Thyroid gland (tissue), 4 donors: ENCODE measurements at regions not wholly inside any gene's neighbourhood (a gene's known extent, or its start where the extent isn't known, plus 50 kb on each side); places are given as distances from the start of the nearest gene placed in this dataset.

Experiments
- DNase-seq, 2 donors: peaks; one replicate each; pipeline ENCODE4 v3.0.0-alpha.2; 2019
- H3K27ac ChIP-seq, 3 donors: fragments of 200-600 bp; sonication (generic); 1 replicate in 2 of 3; 2 replicates in 1 of 3; pipeline ENCODE4 v1.5.1; 2016 to 2019; ENCODE audit warnings: mild to moderate bottlenecking in 1 of 3, moderate library complexity in 1 of 3
- H3K27me3 ChIP-seq: fragments of 200-600 bp; sonication (generic); one replicate; pipeline ENCODE4 v1.5.1; 2019
- H3K36me3 ChIP-seq, 2 donors: fragments of 200-600 bp; sonication (generic); one replicate each; pipeline ENCODE4 v1.5.1; 2016 to 2019
- H3K4me1 ChIP-seq, 2 donors: fragments of 200-600 bp; sonication (generic); one replicate each; pipeline ENCODE4 v1.5.1; 2017 to 2019
- H3K4me3 ChIP-seq, 3 donors: fragments of 200-600 bp; sonication (generic); replicated peaks in 1 of 3; 1 replicate in 2 of 3; 2 replicates in 1 of 3; pipeline ENCODE4 v1.5.1; 2016; ENCODE audit warnings: mild to moderate bottlenecking in 1 of 3
- H3K9me3 ChIP-seq: fragments of 200-600 bp; sonication (generic); one replicate; pipeline ENCODE4 v1.5.1; 2017
- POLR2A ChIP-seq, 2 donors: fragments of 450-650 bp; IDR thresholded peaks; one replicate each; pipeline ENCODE4 v1.6.1; 2017; ENCODE audit warnings: antibody characterized with exemption in 2 of 2, mild to moderate bottlenecking in 2 of 2, moderate library complexity in 1 of 2
- WGBS, 2 donors: methylation state at CpG; one replicate each; pipeline ENCODE4 v1.1.5; 2017; 5-methylcytosine and 5-hydroxymethylcytosine counted together
- intact Hi-C: fragments of 100-400 bp; cut with DNase I; formaldehyde crosslinking; loops from one replicate; pipeline ENCODE4 v1.15.1; 2023
- TF ChIP-seq, protein P1 (sequence below), 6 experiments: fragments of 200-600 bp in 3 of 6; fragments of 450-650 bp in 3 of 6; sonication (generic) in 3 of 6; IDR thresholded peaks; one replicate each; pipeline ENCODE4 v1.5.1; 2016 to 2019; ENCODE audit warnings: antibody characterized with exemption in 6 of 6, mild to moderate bottlenecking in 2 of 6, inconsistent platforms in 1 of 6, moderate library complexity in 1 of 6

DNA sequence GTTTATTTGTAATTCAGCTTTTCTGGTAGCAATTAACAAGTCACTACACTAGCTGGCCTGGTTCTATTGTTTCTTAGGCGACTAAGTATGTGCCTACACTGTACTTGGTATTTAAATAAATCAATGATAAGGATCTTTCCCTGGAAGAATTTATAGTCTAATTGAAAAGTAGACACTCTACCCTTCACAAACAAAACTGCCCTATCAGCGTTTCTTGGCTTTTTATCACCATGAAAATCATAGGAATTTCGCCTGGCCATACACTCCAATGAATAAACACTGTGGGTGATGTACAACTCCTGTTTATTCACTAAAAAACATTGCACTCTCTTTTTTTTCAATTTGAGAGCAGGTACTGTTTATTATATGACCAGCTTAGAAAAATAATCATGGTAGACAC lies 702.9 kb upstream of the ADGRL2 start:
- H3K27me3 ChIP-seq: no peaks in the 10 kb centered on the region
- no peak for TF ChIP-seq POLR2A (IDR thresholded peaks at IDR 0.05)
- TF ChIP-seq, protein P1, sequence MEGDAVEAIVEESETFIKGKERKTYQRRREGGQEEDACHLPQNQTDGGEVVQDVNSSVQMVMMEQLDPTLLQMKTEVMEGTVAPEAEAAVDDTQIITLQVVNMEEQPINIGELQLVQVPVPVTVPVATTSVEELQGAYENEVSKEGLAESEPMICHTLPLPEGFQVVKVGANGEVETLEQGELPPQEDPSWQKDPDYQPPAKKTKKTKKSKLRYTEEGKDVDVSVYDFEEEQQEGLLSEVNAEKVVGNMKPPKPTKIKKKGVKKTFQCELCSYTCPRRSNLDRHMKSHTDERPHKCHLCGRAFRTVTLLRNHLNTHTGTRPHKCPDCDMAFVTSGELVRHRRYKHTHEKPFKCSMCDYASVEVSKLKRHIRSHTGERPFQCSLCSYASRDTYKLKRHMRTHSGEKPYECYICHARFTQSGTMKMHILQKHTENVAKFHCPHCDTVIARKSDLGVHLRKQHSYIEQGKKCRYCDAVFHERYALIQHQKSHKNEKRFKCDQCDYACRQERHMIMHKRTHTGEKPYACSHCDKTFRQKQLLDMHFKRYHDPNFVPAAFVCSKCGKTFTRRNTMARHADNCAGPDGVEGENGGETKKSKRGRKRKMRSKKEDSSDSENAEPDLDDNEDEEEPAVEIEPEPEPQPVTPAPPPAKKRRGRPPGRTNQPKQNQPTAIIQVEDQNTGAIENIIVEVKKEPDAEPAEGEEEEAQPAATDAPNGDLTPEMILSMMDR (IDR thresholded peaks at IDR 0.05): no peak
- no peaks in the 10 kb centered on the region for H3K9me3 ChIP-seq
- H3K36me3 ChIP-seq: no peaks in the 10 kb centered on the region
- no peak overlapping the region for H3K27ac ChIP-seq
- no peaks in the 10 kb centered on the region for H3K4me1 ChIP-seq
- intact Hi-C loops: no loop called here
- DNase-seq: no peak
- no peak overlapping the region for H3K4me3 ChIP-seq
- WGBS, 2 donors: 73 to 74% methylated on average over 3 of the region's 3 CpGs

DNA sequence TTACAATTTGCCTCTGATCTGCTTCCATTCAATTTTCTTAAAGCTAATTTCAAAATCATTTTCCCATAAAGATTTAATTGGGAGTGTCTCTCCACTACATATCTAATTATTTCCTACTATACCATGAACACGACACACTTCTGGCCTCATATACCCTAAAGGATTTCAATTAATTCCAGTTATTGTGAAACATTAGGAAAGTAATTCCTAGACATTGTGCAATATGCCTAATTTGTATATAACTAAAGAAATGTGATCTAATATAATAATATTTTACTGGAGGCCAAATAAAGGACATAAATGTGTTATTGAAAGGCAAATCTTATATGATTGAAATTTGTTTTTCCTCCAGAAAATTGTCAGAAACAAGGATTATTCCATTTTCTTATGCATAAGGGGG lies 727.2 kb upstream of the ADGRL2 start:
- Histone ChIP-seq H3K9me3 (no peaks in the 10 kb centered on the region), H3K27me3 (no peaks in the 10 kb centered on the region), H3K4me1 (no peaks in the 10 kb centered on the region), H3K4me3 (no peak overlapping the region), H3K27ac (no peak overlapping the region), H3K36me3 (no peaks in the 10 kb centered on the region)
- WGBS, 2 donors: 83 to 92% methylated on average over 1 of the region's 1 CpG
- DNase-seq: no peak
- intact Hi-C loops: no loop called here
- TF ChIP-seq, protein P1 (IDR thresholded peaks at IDR 0.05): no peak
- no peak for TF ChIP-seq POLR2A (IDR thresholded peaks at IDR 0.05)

DNA sequence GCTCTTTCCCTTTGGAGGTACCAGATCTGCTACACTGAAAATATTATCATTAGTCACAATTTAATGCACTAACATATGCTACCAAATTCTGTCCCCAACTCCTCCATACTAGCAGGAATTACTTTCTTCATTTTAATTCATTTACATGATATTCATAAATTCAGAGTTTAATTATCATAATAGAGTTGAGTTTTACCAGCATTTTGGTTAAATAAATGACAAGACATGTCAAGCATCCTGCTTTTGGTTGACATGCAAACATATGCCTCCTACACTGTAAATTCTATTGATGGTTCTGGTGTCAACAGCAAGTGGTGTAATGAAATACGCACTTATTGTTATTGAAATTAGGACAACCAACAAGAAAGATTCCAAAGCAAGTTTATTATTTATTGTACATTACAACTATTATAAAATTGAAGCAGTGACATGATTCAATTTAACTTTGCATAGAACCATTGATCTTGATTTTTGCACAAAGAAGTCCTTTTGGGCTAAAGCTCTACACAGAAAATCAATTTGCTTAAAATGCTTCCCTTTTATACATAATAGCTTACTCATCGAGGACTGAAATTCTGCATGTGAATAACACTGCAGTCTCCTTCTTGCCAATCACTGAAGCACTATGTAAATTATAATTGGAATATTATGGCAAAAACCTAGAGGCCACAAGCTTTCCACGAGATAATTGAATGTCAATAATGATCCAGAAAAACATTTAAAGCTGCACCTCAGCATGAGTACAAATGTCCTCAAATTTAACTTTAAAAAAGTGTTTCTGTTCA lies 728.6 kb upstream of the ADGRL2 start:
- intact Hi-C loops: no loop called here
- no peak overlapping the region for H3K27ac ChIP-seq
- WGBS, 2 donors: 88 to 90% methylated on average over 3 of the region's 3 CpGs
- no peaks in the 10 kb centered on the region for H3K9me3 ChIP-seq
- DNase-seq: no peak
- H3K4me1 ChIP-seq: no peaks in the 10 kb centered on the region
- H3K36me3 ChIP-seq: no peaks in the 10 kb centered on the region
- TF ChIP-seq, protein P1 (IDR thresholded peaks at IDR 0.05): no peak
- no peak for TF ChIP-seq POLR2A (IDR thresholded peaks at IDR 0.05)
- no peaks in the 10 kb centered on the region for H3K27me3 ChIP-seq
- H3K4me3 ChIP-seq: no peak overlapping the region

DNA sequence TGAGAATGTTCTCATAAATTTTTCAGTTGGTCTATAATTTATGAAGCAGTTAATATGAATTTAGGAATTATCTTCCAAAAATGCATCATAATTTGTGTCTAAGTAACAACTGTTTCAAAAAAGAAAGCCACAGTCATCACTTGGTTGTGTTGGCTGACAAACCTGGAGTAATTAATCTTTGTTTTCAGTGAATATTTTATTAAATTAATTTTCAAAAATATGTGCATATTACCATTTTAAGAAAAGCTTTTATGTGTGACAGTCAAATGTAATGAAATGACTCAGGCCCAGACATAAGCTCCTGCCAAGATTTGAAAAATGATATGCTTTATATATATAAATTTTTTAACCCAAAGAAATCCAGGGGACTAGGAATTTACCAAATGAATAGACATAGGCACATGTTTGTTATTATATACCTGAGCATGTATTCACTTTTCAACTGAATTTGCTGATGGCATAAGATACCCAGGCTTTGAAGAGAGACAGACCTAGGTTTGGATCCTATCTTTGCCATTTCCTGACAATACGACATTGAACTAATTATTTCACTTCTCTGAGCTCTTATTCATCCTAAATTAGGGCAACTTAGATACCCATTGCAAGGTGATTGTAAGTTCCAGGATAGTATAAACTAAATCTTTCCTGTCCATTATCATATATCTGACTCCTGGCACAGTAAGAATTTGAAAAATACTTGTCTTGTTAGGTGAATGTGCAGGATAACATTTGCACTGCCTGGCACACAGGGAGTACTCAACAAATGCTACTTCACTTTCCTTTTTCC lies 729.5 kb upstream of the ADGRL2 start:
- H3K27me3 ChIP-seq: no peaks in the 10 kb centered on the region
- TF ChIP-seq POLR2A (IDR thresholded peaks at IDR 0.05): no peak
- TF ChIP-seq, protein P1 (IDR thresholded peaks at IDR 0.05): no peak
- no peaks in the 10 kb centered on the region for H3K36me3 ChIP-seq
- intact Hi-C loops: no loop called here
- no peak overlapping the region for H3K4me3 ChIP-seq
- no peak overlapping the region for H3K27ac ChIP-seq
- no peaks in the 10 kb centered on the region for H3K9me3 ChIP-seq
- H3K4me1 ChIP-seq: no peaks in the 10 kb centered on the region
- 87 to 88% methylated on average over 1 of the region's 1 CpG for WGBS, 2 donors
- DNase-seq: no peak

DNA sequence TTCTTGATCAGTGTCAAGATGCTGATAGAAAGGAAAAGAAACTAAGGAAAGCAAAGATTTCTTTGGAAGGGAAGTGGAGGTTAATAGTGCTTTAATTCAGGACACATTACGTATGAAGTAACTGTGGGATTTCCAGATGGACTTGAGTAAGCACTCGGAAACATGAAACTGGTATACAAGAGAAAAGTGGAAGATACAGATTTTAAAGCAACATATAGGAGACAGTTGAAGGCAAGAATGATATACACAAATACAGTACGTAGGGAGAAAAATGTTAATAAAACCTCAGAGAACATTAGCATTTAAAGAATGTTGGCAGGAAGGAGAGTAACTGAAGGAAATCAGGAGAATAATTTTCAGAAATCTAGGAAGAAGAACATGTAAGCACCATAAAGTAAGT lies 730.9 kb upstream of the ADGRL2 start:
- Histone ChIP-seq H3K4me3 (no peak overlapping the region), H3K27ac (no peak overlapping the region), H3K4me1 (no peaks in the 10 kb centered on the region), H3K27me3 (no peaks in the 10 kb centered on the region), H3K9me3 (no peaks in the 10 kb centered on the region), H3K36me3 (no peaks in the 10 kb centered on the region)
- TF ChIP-seq, protein P1 (IDR thresholded peaks at IDR 0.05): no peak
- no peak for TF ChIP-seq POLR2A (IDR thresholded peaks at IDR 0.05)
- WGBS, 2 donors: 85 to 88% methylated on average over 3 of the region's 3 CpGs
- no peak for DNase-seq
- intact Hi-C loops: no loop called here
